NOMO-1 treated with dmso at 0.1 percent for 144 hours (cell line): ENCODE measurements at regions not wholly inside any gene's neighbourhood (a gene's known extent, or its start where the extent isn't known, plus 50 kb on each side); places are given as distances from the start of the nearest gene placed in this dataset.

Source experiments
- DNase-seq: peaks from one replicate; lab custom pipeline; 2025; ENCODE audit not compliant: unreplicated experiment; lab: John Stamatoyannopoulos, UW

DNA sequence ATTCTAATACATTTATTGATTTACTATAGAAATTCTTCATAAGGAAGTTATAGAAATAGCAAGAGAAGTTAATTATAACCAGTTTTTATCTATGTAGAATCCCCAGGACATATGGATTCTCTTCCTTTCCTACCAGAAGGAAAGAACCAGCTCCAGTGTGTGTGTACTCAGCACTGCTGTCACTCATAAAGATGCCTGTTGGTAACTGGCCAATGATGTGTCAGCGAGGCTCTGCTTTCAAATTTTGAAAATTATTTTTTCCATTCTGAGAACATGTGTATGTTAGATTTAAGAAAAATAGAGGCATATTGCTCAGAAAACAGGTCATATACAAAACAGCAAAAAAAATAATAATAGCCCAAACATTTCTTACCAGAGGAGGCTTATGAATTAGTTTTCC lies 814.8 kb upstream of the IGFBP7 start:
- no peak for DNase-seq

DNA sequence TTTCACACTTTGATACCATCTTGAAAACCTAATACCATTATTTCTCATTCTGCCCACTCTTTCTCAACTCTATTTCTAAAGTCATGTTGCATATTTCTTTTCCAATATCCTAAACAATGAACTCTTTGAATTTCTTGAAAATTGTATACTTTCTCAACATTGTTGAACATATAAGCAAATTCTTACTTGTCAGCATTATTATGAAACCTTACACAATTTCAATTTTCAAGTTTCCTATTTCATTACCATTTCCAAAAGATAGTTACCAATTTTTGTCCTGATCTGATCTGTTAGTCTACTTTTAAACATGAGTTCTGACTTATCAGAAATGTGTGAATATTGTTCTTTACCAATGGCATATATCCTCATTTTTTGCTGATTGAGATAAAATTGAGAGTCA lies 806.3 kb upstream of the IGFBP7 start:
- DNase-seq = no peak

DNA sequence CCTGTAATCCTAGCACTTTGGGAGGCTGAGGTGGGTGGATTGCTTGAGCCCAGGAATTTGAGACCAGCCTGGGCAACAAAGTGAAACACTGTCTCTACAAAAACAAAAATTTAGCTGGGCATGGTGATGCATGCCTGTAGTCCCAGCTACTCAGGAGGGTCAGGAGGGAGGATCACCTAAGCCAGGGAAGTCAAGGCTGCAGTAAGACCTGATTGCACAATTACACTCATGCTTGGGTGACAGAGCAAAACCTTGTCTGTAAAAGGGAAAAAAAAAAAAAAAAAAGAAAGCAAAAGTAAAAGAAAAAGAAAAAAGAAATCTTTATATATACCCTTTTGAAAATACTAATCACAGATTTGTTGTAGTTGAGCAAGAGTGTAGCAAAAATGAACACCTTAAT lies 801.0 kb upstream of the IGFBP7 start:
- no peak for DNase-seq

- DNase-seq = no peak
Observed at GRCh38 chr4:57910151-57910550, 800.0 kb upstream of the IGFBP7 start.

DNA sequence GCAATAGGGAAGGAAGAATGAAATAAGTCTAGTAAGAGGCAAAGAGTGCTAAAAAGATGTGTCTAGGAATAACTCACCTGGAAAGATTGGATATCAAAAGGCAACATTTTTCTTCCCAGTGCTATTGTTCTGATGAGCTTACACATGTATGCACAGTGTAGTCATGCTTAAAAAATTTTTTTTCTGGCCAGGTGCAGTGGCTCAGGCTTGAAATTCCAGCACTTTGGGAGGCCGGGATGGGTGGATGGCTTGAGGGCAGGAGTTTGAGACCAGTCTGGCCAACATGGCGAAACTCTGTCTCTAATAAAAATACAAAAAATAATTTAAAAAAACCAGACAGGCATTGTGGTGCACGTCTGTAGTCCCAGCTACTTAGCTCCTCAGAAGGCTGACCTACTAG lies 795.8 kb upstream of the IGFBP7 start:
- no peak for DNase-seq

DNA sequence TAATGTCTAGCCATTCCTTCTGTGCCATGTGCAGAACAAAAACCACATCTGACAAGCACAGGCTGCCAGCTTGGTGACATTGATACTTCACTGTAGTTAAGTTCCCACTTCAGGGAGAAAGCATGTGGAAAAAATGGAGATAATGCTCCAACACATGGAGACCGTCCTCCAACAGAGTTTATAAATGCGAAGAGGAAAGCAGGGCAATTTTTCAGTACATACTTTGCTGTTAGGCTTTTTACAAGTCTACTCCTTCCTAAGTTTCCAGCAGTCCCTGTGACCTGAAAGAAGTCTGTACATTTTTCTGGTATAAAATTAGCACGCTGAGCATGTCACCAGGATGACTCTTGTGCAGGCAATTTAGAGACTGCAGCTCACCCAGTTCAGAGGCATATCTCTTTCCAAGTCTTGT lies 766.9 kb upstream of the IGFBP7 start:
- no peak for DNase-seq

DNA sequence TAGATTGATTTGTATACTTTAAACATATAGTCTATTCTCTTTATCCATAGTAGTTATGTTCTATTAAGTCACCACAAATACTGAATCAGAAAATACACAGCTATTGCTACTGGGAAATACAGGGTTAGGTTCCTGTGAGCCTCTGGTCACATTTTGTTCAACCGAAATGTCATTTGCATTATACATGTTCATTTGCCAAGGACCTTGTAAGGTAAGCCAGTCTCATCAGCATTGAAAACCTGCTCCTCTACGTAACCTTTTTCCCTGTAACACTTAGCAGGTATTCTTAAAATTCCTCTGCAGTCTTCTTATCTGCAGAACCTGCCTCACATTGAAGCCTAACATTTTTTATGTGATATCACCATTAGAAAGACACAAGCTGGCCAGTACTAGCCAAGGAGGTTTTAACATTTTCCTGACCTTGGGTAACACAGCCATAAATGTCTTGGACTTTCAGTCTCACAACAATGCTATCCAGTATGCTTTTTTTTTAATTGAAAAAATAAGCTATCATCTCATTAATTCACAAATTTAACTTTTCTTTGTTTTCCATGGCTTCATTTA lies 765.7 kb upstream of the IGFBP7 start:
- no peak for DNase-seq

DNA sequence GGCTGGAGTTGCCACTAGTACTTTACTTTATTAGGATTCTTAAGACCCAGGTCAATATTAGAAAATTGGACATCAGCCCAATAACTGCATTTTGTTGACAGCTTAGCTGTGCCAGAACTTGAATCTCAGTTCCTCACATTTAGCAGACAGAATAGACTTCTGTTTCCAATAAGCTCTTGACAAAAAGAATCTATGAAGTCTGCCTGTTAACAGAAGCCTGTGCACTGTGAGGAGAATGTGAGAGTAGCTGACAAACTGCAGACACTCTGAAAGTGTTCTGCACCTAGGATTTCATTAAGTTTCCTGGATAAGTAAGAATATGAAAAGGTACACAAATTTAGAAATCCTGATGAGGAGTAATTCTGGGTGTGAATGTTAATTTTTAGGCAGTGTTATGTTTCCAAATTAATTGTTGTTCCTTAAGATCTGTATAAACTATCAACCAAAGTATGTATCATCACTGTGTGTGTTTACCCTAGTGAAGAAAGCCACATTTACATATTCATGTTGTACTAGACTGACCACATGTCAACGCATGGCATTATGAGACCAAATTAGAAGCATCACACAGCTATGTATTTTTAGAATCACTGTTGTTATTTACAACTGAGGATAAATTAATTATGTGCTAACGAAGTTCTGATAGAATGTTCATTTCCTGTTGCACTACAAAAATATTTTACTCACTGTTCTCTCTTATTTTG lies 756.4 kb upstream of the IGFBP7 start:
- DNase-seq = no peak

GRCh38 chr4:57865264-57865663 lies 755.1 kb upstream of the IGFBP7 start:
- DNase-seq = no peak

DNA sequence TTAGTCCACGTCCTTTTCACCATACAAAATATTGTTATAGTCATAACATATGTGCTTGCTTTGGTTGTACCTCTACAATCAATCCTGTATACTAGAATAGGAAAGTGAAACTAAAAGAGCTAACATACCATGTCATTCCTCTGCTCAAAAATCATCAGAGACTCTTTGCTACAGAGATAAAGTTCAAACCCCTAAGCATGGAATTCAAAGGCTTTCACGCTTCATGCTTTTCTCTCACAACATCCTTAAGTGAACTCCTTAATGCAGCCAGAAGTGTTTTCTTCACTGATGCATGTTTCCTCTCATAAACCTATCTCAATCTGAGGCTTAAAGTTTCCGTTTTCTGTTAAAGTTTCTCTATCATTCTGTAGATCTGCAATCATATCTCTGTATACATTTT lies 744.6 kb upstream of the IGFBP7 start:
- no peak for DNase-seq

DNA sequence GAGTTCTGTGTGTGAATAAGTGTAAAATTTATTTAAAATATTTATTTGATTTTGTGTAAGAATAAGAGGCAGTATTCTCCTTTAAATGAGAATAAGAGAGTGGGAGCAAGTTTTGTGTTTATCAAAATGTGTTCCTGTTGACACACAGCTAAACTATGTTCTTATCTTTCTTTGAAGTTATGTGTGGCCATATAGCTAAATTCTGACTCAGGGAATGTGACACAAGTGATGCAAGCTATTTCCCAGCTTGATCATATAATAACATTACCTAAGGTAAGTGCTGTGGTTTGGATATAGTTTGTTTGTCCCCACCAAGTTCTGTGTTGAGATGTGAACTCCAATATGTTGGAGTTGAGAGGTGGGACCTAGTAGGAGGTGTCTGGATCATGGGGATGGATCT lies 740.0 kb upstream of the IGFBP7 start:
- no peak for DNase-seq

- DNase-seq = no peak
Observed at GRCh38 chr4:57832083-57832482, 721.9 kb upstream of the IGFBP7 start.

DNA sequence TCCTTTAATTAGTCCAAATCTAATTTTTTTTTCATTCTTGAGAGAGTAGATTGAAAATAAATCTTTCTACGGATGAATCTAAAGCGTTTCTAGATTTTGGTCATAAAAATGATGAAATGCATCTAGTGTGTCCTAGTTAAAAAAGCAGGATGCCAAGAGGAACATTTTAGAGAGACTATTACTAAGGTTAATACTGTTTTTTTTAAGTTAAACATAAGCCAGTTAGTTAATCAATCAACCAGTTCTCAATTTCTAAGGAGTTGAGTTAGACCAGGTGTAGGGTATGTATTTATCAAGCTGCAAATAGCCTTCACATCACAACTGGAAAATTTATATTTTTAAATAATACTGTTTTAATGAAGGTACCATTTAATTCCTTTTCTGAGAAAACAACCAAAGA lies 679.5 kb upstream of the IGFBP7 start:
- DNase-seq = no peak

GRCh38 chr4:57777876-57778275 lies 667.7 kb upstream of the IGFBP7 start:
- no peak for DNase-seq

DNA sequence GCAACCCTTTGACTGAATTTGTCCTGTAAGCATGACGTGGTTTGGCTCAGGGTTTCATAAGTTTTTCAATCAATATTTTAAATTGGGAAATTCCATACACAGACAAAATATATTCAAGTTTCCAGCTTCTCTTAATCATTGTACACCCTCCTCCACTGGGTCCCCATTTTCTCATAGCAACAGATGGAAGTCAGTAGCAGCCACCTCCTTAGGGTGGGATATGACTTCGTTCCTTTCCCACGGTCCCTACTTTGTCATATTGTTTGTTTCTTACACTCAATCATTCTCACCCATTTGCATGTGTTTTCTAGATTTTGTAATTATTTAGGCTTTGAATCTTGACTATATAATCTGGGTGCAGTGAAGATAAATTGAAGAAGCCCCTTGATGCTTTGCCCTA lies 664.5 kb upstream of the IGFBP7 start:
- DNase-seq = no peak

DNA sequence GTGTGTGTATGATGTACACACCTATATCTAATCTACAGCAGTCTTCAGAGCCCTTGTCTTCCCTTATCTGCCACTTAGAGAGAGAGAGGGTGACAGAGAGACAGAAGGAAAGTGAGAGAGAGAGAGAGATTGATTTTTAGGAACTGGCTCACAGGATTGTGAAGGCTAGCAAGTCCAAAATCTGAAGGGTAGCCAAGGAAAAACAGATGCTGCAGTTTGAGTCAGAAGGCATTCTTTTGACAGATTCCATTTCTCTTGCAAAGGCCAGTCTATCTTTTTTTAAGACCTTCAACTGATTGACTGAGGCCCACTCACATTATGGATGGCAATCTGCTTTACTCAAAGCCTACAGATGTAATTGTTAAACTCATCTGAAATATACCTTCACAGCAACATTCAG lies 664.0 kb upstream of the IGFBP7 start:
- no peak for DNase-seq

GRCh38 chr4:57766341-57766740 lies 656.2 kb upstream of the IGFBP7 start:
- DNase-seq = no peak

GRCh38 chr4:57764856-57765255 lies 654.7 kb upstream of the IGFBP7 start:
- DNase-seq = no peak

GRCh38 chr4:57763070-57763469 lies 652.9 kb upstream of the IGFBP7 start:
- DNase-seq = no peak

DNA sequence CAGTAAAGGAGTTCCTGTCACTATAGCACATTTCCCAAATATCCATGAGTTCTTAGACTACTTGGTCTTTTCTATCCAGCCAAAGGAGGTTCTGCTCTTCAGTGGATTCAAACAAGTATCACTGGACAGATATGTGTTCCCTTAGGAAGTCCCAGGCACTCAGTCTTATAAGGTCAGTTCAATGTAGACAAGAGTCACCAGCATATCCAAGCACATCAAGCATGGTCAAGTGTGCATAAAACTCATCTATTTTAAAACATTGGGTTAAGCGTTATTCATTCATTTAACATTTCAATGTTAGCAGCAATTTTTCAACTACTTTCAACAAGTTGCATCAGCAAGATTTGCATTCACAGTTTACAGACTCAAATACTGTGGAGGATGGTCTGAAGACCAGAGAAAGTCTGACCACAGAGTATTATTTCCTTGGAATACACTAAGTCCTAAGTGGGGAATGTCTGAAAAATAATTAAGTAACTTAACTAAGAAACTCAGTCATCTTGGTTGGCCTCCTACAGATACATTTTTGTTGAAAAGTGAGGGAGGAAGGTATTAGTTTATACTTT lies 630.5 kb upstream of the IGFBP7 start:
- DNase-seq = no peak

GRCh38 chr4:57736781-57737180 lies 626.6 kb upstream of the IGFBP7 start:
- no peak for DNase-seq

- no peak for DNase-seq
Observed at GRCh38 chr4:57734104-57734670, 624.0 kb upstream of the IGFBP7 start.
